Activated CD4-positive, alpha-beta T cell treated with anti-CD3 and anti-CD28 coated beads, Interleukin-2, amount 50 U/mL, for 24 hours (primary cell): ENCODE measurements at regions not wholly inside any gene's neighbourhood (a gene's known extent, or its start where the extent isn't known, plus 50 kb on each side); places are given as distances from the start of the nearest gene placed in this dataset.
A peak's percentile ranks its signal among the peaks of the same experiment; 100 is the strongest.
"Not testable (repeated sequence)": the region's sequence is repeated elsewhere in the genome, so short reads cannot be mapped to it uniquely, and the experiment has no call there.

ENCODE experiments used
- DNase-seq, 2 donors: peaks; one replicate each; pipeline ENCODE4 v3.0.0-alpha.2; 2020; ENCODE audit warnings: low read depth in 1 of 2, low spot score in 1 of 2

- DNase-seq = peak in 1 of 2 donors; percentile 4
These were observed 1173.4 kb upstream of the ACO1 start for GRCh38 chr9:31210978-31211570.

- DNase-seq = not testable (repeated sequence)
These were observed 1154.5 kb upstream of the ACO1 start for GRCh38 chr9:31229976-31230375.

GRCh38 chr9:31232485-31232884, 1152.0 kb upstream of the ACO1 start:
- DNase-seq = no peak

GRCh38 chr9:31236344-31236743, 1148.1 kb upstream of the ACO1 start:
- no peak for DNase-seq

GRCh38 chr9:31243386-31243785, 1141.1 kb upstream of the ACO1 start:
- no peak for DNase-seq

- no peak for DNase-seq
These were observed 1136.3 kb upstream of the ACO1 start for GRCh38 chr9:31248156-31248555.

- DNase-seq = no peak
These were observed 1133.1 kb upstream of the ACO1 start for GRCh38 chr9:31251386-31251785.

- no peak for DNase-seq
These were observed 1130.4 kb upstream of the ACO1 start for GRCh38 chr9:31253800-31254762.

- DNase-seq = no peak
These were observed 1129.2 kb upstream of the ACO1 start for GRCh38 chr9:31255211-31255610.

GRCh38 chr9:31259824-31260223, 1124.6 kb upstream of the ACO1 start:
- no peak for DNase-seq

GRCh38 chr9:31272456-31273295, 1111.8 kb upstream of the ACO1 start:
- DNase-seq = no peak

- no peak for DNase-seq
These were observed 1109.0 kb upstream of the ACO1 start for GRCh38 chr9:31275419-31275818.

- DNase-seq = no peak
These were observed 1093.7 kb upstream of the ACO1 start for GRCh38 chr9:31290731-31291130.

GRCh38 chr9:31302620-31303418, 1081.6 kb upstream of the ACO1 start:
- DNase-seq = no peak

- DNase-seq = no peak
These were observed 1079.9 kb upstream of the ACO1 start for GRCh38 chr9:31304576-31304975.

- DNase-seq = no peak
These were observed 1070.2 kb upstream of the ACO1 start for GRCh38 chr9:31314241-31314640.

GRCh38 chr9:31320494-31320893, 1063.9 kb upstream of the ACO1 start:
- DNase-seq = no peak

GRCh38 chr9:31321256-31321655, 1063.2 kb upstream of the ACO1 start:
- DNase-seq = no peak

- no peak for DNase-seq
These were observed 1062.8 kb upstream of the ACO1 start for GRCh38 chr9:31321686-31322085.

GRCh38 chr9:31323726-31324444, 1060.6 kb upstream of the ACO1 start:
- no peak for DNase-seq
